ENCODE measurements at regions not wholly inside any gene's neighbourhood (a gene's known extent, or its start where the extent isn't known, plus 50 kb on each side); places are given as distances from the start of the nearest gene placed in this dataset.
A peak's percentile ranks its signal among the peaks of the same experiment; 100 is the strongest.

DNA sequence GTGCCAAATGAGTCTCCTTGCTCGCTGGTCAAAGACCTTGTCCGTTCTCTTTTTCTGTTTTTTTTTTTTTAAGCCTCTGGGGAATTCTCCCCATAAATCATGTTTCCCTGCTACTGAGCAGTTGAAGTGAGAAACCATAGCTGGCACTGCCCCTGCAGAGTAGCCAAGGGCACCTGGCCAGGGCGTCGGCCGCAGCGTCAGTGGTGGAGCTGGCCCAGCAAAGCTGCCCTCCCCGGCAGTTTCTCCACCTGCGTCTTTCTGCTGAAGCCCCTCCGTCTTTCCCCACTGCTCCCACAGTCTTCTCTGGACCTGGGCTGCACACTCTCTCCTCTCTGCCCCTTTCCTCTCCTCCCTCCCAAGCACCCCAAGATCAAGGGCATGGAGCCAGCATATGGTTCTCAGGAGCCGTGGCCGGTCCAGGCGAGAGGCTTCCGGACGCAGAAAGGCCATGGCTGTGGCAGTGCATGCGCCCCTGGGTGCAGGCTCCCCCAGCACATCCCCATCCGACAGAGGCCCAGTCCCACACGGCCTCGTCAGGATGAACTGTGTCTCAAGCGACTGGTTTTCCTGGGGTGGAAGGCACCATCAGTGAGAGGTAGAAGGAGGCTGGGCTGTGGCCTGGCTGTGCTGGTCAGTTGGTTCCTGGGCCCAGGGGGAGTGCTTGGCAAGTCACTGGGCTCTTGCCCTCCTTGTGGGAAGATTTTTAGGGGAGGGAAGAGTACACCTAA is 218.1 kb downstream of the ERMARD start:
- no peak for DNase-seq (ENCODE audit: low read depth in 2 of 2)

DNA sequence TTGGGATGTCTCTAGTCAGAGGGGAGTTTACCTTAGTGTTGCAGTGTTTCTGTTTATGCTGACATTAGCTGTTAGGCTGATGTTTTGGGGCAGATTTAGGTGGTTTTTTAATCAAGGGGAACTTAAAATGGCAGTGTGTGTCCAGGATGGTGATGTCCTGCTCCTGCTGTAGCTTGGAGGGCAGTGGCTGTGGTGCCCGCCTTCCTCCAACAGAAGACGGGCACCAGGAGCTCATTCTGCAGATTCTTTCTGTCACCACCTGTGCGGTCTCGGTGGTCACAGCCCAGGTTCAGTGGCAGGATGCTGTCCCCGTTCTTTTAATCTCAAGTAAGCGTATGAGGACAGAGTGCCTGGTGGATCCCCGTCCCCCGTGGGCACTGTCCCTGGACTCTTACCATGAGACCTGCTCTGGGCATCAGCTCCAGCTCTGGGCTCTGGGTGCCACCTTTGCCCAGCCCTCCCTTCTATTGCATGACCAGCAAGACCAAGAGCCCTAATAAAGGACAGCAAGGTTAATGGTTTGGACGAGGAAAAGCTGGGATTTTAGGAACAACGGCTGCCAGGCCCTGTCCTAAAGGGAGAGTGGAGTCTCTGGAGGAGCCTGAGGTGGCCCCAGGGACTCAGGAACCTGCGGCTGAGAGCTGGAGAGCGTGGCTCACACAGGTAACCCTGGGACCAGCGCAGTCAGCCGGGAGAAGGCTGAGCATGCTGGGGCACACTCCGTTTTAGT is 217.3 kb downstream of the ERMARD start:
- no peak for DNase-seq (ENCODE audit: low read depth in 2 of 2)

DNA sequence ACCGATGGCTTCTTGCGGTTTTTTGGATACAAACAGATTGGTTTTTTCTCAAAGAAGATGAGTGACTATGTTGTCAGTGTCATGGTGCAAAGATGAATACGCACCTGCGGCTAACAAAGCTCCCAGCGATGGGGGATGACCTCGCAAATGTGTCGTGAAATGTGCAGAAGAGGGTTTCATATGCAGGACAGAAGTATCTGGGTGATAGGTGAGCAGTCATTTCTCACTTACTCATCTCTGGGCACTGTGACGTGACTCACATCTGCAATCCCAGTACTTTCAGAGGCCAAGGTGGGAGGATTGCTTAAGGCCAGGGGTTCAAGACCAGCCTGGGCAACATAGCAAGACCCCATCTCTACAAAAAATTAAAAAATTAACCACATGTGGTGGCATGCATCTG is 216.3 kb downstream of the ERMARD start:
- no peak for DNase-seq (ENCODE audit: low read depth in 2 of 2)

DNA sequence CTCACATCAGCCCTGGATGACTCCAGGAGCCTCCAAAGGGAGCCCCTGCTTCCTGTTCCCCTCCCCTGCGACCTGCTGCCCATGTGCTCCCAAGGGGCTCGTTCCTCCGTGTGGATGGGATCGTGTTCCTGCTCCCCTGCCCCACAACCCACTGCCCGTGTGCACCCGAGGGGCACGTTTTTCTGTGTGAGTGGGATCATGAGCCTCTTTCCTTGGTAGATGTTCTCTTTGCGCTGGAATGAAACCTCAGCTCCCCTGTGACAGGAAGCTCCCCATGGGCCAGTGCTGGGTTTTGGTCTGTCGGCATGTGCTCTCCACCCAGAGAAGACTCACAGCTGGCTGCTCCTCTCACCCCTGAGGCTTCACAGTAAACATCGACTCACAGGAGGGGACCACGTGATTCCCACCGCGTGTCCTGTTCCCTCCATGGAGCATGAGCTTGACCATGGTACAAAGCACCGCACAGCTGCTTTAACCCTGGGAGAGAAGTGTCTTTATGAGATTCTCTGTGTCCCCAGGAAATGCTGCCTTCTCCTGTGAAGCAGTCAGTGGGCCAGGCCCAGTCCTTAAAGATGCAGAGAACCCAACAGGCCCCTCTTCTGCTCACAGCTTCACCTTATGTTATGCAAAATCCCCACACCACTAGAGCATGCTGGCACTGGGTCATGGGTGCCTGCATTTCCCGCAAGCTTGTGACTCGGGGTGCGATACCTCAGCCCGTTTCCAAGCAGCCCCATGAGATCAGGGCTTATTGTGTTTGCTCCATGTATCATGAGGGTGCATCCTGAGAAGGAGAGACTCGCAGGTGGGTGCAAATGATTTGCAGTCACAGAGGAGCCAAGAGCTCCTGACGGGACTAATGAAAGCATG is 215.1 kb downstream of the ERMARD start:
- no peak for DNase-seq (ENCODE audit: low read depth in 2 of 2)

- DNase-seq (ENCODE audit: low read depth in 2 of 2): no peak
These were observed 214.4 kb downstream of the ERMARD start for GRCh38 chr6:169965657-169966311.

GRCh38 chr6:169965239-169965638 is 213.8 kb downstream of the ERMARD start:
- no peak for DNase-seq (ENCODE audit: low read depth in 2 of 2)

- DNase-seq (ENCODE audit: low read depth in 2 of 2): no peak
These were observed 213.2 kb downstream of the ERMARD start for GRCh38 chr6:169964486-169965180.

- DNase-seq (ENCODE audit: low read depth in 2 of 2): no peak
These were observed 212.3 kb downstream of the ERMARD start for GRCh38 chr6:169963581-169964297.

- DNase-seq (ENCODE audit: low read depth in 2 of 2): no peak
These were observed 211.4 kb downstream of the ERMARD start for GRCh38 chr6:169962604-169963469.

DNA sequence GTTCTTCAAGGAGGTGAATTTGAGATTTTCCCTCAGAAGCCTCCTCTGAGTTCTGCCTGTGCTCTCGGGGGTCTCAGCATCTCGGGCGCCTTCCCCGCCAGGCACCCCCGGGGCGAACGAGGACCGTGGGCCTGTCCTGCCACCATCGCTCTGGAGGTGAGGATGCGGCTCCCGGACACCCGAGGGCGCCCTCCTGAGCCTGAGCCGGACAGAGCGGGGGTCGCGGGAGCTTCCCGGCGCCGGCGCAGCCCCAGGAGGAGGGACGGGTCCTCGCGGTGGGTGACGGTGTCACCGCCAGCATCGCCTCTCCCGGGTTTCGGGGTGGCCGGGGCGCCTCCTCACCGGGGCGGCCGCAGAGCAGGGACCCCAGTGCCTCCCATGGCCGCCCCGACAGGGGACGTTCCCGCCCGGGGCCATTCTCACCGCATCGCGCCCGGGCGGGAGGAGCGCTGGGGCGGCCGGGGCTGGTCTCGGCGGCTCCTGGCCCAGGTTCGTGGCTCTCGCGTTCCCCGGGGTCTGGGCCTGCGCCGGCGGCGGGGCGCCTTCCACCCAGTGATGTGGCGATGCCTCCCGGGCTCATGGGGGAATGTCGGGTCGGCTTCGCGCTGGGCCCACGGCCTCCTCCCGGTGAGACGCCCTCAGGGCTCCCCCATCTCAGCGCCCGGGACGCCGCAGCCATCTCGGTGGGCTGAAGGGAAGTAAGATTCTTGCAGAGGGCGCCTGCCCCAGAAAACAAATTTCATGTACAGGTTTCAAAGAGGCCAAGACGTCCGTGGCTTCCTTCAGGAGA is 210.5 kb downstream of the ERMARD start:
- DNase-seq (ENCODE audit: low read depth in 2 of 2): no peak

- no peak for DNase-seq (ENCODE audit: low read depth in 2 of 2)
These were observed 209.6 kb downstream of the ERMARD start for GRCh38 chr6:169960886-169961611.

DNA sequence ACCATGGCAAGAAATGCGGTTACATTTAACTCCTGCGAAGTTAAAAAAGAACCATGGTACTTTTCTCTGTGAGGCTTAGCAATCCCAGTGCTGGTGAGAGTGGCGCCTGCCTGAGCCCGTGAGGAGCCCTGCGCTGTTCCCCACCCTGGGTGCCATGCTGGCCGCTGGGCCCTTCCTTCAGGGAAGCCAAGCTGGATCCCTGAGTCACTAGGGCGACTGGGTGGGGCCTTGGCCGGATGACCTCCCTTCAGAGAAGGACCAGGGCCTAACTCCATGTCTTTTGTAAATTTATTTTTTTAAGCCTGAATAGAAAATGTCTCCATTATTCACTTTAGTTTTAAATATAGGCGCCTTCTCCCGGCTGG is 209.1 kb downstream of the ERMARD start:
- no peak for DNase-seq (ENCODE audit: low read depth in 2 of 2)

DNA sequence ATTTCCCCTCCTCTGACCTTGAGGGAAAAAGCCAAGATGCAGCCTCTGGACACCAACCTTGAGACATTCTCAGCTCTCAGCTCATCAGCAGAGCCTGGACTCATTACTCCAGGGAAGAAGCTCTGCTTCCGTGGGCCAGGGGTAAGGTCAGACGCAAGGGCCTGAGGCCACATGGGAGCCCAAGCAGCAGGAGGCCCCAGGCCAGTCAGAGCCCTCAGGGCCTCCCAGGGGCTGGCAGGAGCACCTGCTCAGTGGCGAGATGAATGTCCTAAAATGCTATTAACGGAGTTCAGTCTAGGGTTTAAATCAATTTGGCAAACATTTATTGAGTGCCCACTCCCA is 208.6 kb downstream of the ERMARD start:
- DNase-seq (ENCODE audit: low read depth in 2 of 2): no peak

DNA sequence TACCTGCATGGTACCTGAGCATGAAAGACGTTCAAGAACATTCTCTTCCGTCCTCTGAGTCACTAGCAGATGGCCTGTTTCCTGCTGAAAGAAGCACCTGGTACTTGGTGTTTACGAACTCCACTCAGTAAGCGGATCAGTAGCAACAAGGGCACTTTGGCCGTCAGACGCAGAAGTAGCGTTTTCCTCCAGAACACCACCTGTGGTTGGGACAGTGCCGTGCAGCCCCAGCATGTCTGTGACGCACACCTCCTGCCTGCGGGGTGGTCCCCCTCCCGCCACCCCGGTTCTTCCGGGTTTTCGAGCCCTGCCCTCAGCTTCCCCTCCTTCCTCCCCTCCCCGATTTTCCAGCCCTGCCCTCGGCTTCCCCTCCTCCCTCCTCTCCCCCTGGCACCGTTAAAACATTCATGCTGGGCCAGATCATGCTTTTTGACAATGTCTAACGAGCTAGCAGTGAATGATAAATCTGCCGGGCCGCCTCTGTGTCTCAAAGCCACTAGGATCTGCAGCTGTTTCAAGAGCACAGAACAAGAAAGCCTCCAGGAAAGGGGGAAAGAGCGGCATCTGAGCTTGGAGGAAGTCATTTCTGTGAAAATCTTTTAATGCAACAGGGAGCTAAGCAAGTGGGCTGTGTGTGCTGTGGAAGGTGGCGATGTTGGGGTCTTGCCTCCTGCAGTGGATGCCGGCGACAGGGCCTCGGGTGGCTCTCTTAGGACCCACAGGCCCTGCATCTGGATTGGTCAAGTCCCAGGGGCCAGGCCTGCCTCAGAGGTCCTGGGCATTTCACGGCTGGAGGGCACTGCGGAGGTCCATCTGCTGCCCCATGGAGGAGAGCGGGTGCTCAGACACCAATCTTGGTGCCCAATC is 207.9 kb downstream of the ERMARD start:
- peak in 1 of 2 donors; percentile 16 for DNase-seq (ENCODE audit: low read depth in 2 of 2)

- DNase-seq (ENCODE audit: low read depth in 2 of 2): no peak
These were observed 207.1 kb downstream of the ERMARD start for GRCh38 chr6:169958510-169958909.

DNA sequence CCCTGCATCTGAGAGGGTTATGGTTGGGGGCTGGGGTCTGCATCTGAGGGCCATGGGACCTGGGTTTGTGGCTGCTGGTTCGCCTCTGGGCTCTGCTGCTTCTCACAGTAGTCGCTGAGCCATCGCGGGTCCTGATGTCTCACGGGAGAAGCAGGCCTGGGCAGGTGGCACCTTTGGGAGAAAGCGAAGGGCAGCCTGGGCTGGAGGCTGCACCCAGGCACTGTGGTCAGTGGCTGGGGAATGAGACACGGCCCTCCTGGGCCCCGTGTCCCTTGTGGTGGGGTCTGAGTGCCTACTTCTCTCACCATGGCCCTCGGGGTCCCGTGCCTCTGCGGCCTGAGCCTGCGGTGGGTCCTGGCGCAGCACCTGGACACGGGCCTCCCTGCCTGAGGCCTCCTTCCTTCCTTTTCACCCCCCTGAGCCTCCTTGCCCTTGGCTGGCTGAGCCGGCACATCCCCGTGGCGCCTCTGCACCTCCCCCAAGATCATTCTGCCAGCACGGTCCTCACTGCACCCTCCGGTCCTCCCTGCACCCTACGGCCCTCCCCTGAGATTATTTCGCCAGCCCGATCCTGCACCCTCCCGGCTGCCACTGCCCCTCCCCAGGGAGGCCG is 206.0 kb downstream of the ERMARD start:
- no peak for DNase-seq (ENCODE audit: low read depth in 2 of 2)

GRCh38 chr6:169956580-169956979 is 205.2 kb downstream of the ERMARD start:
- no peak for DNase-seq (ENCODE audit: low read depth in 2 of 2)

Data from stimulated activated CD8-positive, alpha-beta memory T cell treated with anti-CD3 and anti-CD28 coated beads, Interleukin-2, amount 100 ng/mL, for 48 hours (primary cell).